Urinary bladder (tissue), 3 donors: ENCODE measurements at regions not wholly inside any gene's neighbourhood (a gene's known extent, or its start where the extent isn't known, plus 50 kb on each side); places are given as distances from the start of the nearest gene placed in this dataset.
"Not testable (repeated sequence)": the region's sequence is repeated elsewhere in the genome, so short reads cannot be mapped to it uniquely, and the experiment has no call there.

Experiments used
- DNase-seq: peaks from one replicate; pipeline ENCODE4 v3.0.0-alpha.2; 2015; ENCODE audit errors: extremely low spot score
- H3K27ac ChIP-seq: one replicate; pipeline ENCODE4 v1.5.1; 2013; ENCODE audit warnings: low read depth, mild to moderate bottlenecking, moderate library complexity
- H3K36me3 ChIP-seq: one replicate; pipeline ENCODE4 v1.6.1; 2013; ENCODE audit warnings: mild to moderate bottlenecking, moderate library complexity; ENCODE audit not compliant: insufficient read depth
- H3K4me1 ChIP-seq: one replicate; pipeline ENCODE4 v1.6.1; 2013; ENCODE audit warnings: mild to moderate bottlenecking, moderate library complexity; ENCODE audit not compliant: insufficient read depth
- H3K4me3 ChIP-seq: one replicate; pipeline ENCODE4 v1.5.1; 2013; ENCODE audit warnings: low read depth, low read length
- WGBS: extraction: QIAGEN DNeasy Blood & Tissue Kit; methylation state at CpG from one replicate; pipeline ENCODE4 v1.1.7; 2013; 5-methylcytosine and 5-hydroxymethylcytosine counted together
- donor health status: healthy with polysubstance abuse.
- donor health status: healthy.

DNA sequence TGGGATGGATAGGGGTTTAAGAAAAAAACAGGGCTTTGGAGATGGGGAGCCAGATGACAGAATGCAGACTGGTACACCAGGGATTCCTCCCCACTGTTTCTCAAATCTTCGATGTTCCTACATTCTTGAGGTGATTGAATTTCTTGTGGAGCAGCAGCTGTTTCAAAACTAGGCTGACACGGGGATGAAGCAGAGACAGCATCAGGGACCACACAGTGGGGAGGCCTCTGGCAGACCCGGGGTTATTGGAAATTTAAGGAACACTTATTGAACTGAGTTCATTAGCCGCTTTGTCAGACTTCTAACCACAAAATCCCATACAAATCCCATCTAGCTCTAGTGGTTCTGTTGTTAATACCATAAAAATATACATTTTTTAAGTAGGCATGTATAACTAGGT lies 621.4 kb upstream of the GBE1 start:
- Histone ChIP-seq H3K4me3 (no peak overlapping the region), H3K36me3 (no peaks in the 10 kb centered on the region), H3K4me1 (no peaks in the 10 kb centered on the region), H3K27ac (no peak overlapping the region)
- no peak for DNase-seq
- 83% methylated on average over 4 of the region's 4 CpGs for WGBS

DNA sequence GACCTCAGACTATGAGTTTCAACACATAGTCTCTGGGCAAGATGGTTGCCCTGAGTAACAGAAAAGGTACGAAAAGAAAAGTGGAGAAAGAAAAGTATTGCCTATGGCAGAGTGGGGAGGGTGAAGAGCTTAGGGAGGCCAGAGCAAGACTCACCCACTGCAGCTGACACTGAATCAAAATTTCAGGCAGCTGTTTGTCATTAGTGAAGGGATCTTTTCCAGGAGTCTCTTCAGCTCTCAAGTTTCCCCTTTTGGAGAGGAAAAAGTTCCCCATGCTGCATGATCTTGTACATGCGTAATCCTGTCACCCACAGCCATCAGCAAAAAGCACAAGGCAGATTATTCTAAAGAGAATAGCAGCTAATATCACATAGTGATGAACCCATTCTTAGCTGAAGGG lies 616.9 kb upstream of the GBE1 start:
- 75% methylated on average over 2 of the region's 2 CpGs for WGBS
- Histone ChIP-seq H3K4me3 (no peak overlapping the region), H3K4me1 (no peaks in the 10 kb centered on the region), H3K27ac (no peak overlapping the region), H3K36me3 (no peaks in the 10 kb centered on the region)
- no peak for DNase-seq

DNA sequence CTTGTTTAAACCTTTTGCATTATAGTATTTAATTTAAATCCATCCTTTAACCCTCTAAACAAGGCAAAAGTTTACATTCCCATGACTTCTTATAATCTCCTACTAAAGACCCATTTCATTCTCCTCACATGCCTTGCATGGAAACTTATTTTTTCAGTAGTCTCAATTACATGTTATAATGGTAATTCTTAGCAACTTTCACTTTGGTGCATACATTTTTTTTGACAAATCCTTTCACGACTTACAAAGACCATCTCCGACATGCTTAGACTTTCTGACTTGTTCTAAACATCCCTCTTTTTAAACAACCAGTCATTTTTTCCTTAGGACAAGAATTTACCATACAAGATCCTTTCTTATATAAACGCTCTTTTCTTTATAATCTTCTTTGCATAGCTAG lies 615.4 kb upstream of the GBE1 start:
- Histone ChIP-seq H3K4me3 (no peak overlapping the region), H3K4me1 (no peaks in the 10 kb centered on the region), H3K27ac (no peak overlapping the region), H3K36me3 (no peaks in the 10 kb centered on the region)
- DNase-seq: no peak
- 84% methylated on average over 3 of the region's 3 CpGs for WGBS

- not testable (repeated sequence) for DNase-seq, H3K36me3 ChIP-seq, H3K27ac ChIP-seq, H3K4me1 ChIP-seq, H3K4me3 ChIP-seq
- WGBS: 74% methylated on average over 4 of the region's 4 CpGs
Observed at GRCh38 chr3:82373833-82374232, 612.4 kb upstream of the GBE1 start.

DNA sequence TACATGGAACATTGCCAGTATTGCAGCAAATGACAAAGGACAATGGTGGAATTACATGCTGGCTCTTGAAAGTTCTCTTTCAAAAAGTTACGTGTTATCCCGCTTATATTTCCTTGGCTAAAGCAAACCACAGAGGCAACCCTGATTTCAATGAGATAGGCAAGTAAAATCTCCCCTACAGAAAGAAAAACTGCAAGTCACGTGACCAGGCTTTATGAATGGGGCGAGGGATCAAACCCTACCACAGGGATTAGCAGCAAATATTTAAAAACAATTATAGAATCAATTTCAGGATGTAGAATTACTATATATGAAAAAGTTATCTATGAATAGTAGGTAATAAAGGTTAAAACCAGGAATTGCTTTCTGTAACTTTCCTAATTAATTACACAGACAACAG lies 603.4 kb upstream of the GBE1 start:
- WGBS: 85% methylated on average over 4 of the region's 4 CpGs
- Histone ChIP-seq H3K4me1 (no peaks in the 10 kb centered on the region), H3K36me3 (no peaks in the 10 kb centered on the region), H3K27ac (no peak overlapping the region), H3K4me3 (no peak overlapping the region)
- no peak for DNase-seq

- 84% methylated on average over 1 of the region's 1 CpG for WGBS
- no peak for DNase-seq
- H3K4me1 ChIP-seq: no peaks in the 10 kb centered on the region
- H3K27ac ChIP-seq: no peak overlapping the region
- no peaks in the 10 kb centered on the region for H3K36me3 ChIP-seq
- no peak overlapping the region for H3K4me3 ChIP-seq
Observed at GRCh38 chr3:82363131-82363530, 601.7 kb upstream of the GBE1 start.

GRCh38 chr3:82355228-82355627 lies 593.8 kb upstream of the GBE1 start:
- H3K27ac ChIP-seq: no peak overlapping the region

DNA sequence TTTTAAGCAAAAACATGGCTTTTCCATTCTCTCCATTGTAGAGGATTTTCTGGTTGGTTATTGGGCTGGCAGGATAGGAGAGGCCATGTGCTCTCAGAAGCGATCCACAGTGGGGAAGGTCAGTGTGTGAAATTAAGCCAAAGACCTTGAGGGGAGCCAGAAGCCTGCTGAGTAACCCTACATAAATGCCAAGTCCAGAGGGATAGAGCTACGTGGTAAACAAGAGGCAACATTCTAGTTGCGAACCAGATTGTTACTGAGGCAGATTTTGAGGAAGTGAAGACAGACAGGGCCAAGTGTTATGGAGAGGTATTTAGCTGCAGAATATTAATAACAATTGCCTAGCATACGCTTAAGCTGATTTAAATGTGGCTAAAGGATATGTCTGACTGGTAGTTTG lies 592.8 kb upstream of the GBE1 start:
- H3K4me3 ChIP-seq: no peak overlapping the region
- no peaks in the 10 kb centered on the region for H3K4me1 ChIP-seq
- no peaks in the 10 kb centered on the region for H3K36me3 ChIP-seq
- 71% methylated on average over 4 of the region's 4 CpGs for WGBS
- no peak for DNase-seq
- no peak overlapping the region for H3K27ac ChIP-seq

More at GRCh38 chr3:82355228-82355627, 593.8 kb upstream of the GBE1 start:
- H3K4me3 ChIP-seq: no peak overlapping the region
- 75% methylated on average over 2 of the region's 2 CpGs for WGBS
- H3K4me1 ChIP-seq: no peaks in the 10 kb centered on the region
- H3K36me3 ChIP-seq: no peaks in the 10 kb centered on the region
- DNase-seq: no peak

DNA sequence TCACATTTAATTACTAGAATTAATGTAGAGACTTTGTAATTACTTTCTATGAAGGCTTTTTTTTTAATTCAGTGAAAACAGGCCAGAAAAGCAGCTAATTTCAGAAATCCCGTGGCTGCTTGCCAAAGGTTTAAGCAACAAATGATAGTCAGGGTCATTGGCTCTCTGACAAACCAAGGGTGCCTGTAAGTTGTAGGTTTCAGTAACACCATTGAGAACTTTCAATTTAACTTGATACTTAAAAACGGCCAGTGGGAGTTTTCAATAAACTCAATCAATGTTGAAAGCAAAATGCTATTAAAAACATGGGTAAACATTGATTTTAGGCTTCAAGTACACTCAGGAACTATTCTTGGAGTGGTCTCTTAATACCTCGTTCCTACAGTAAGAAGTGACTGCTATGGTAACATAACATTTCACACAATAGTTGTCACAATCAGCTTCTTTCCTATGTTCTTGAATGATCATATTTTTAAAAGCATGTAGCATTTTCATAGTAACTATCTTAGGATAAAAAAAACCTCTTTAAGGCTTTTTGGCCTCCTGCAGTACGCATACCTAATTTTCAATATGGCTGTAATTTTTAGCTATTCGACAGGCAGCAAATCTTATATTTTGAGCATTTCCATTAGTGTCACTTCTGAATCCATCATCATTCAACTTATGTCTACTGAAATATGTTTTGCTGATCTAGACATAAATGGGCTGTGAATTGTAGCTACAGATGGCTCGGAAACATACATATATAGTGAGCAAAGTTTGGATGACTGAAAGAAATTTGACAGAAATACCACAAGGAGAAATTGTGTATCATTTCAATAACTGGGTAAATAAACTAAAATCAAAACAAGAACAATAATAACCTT lies 592.1 kb upstream of the GBE1 start:
- 71% methylated on average over 6 of the region's 6 CpGs for WGBS
- Histone ChIP-seq H3K27ac (no peak overlapping the region), H3K36me3 (no peaks in the 10 kb centered on the region), H3K4me1 (no peaks in the 10 kb centered on the region), H3K4me3 (no peak overlapping the region)
- no peak for DNase-seq

DNA sequence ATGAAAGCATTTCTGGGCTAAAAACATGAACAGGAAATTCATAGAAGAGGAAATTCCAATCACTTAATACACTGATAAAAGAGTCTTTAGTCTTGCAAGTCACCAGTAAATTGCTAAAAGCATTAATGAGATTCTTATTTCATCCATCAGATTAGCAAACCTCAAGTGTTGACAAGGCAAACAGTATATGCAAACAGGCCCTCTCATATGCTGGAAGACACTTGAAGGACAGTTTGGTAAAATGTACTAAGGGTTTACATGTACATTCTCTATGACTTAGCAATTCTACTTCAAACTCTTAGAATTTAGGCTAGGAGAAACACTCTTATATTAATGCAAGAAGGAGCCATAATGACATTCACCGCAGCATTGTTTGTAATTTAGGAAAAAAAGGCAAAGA lies 586.1 kb upstream of the GBE1 start:
- H3K27ac ChIP-seq: no peak overlapping the region
- 86% methylated on average over 1 of the region's 1 CpG for WGBS
- DNase-seq: no peak

GRCh38 chr3:82342521-82342920 lies 581.1 kb upstream of the GBE1 start:
- H3K4me1 ChIP-seq: no peaks in the 10 kb centered on the region
- 45% methylated on average over 3 of the region's 3 CpGs for WGBS
- no peak for DNase-seq
- no peaks in the 10 kb centered on the region for H3K36me3 ChIP-seq
- no peak overlapping the region for H3K27ac ChIP-seq
- peak overlapping the region; percentile 13 for H3K4me3 ChIP-seq

More for the DNA sequence above, 586.1 kb upstream of the GBE1 start:
- Histone ChIP-seq H3K4me1 (no peaks in the 10 kb centered on the region), H3K36me3 (no peaks in the 10 kb centered on the region), H3K4me3 (no peak overlapping the region)

DNA sequence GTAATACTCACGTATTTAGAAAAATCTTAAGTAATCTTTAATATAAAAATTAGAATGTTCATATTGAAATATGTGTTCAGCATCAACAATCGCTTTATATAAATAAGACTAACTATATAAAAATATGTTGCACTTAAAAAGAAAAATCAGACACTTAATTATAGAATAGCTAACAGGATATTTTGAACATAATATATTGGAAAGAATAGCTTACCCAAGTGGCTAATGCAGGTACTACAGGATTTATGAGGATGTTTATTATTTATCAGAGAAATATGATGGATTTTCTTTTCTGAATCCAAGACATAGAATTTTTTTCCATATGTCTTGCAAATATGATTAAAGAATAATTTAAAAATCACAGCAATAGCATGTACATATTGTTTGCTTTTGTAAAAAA lies 567.9 kb upstream of the GBE1 start:
- DNase-seq: no peak
- Histone ChIP-seq H3K36me3 (no peaks in the 10 kb centered on the region), H3K27ac (no peak overlapping the region), H3K4me3 (no peak overlapping the region), H3K4me1 (no peaks in the 10 kb centered on the region)
- 68% methylated on average over 2 of the region's 2 CpGs for WGBS

- no peak for DNase-seq
- Histone ChIP-seq H3K4me3 (no peak overlapping the region), H3K36me3 (no peaks in the 10 kb centered on the region), H3K4me1 (no peaks in the 10 kb centered on the region), H3K27ac (no peak overlapping the region)
- 93% methylated on average over 1 of the region's 1 CpG for WGBS
Observed at GRCh38 chr3:82311901-82312300, 550.5 kb upstream of the GBE1 start.

DNA sequence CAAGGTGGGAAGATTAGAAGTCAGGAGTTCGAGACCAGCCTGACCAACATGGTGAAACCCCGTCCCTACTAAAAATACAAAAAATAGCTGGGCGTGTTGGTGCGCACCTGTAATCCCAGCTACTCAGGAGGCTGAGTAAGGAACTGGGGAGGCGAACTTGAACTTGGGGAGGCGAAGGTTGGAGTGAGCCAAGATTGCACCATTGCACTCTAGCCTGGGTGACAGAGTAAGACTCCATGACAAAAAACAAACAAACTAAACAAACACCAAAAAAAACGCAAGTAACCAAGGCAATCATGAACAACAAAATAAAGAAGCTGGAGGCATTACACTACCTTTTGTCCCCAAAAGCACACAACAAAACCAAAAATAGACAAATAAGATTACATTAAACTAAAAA lies 547.3 kb upstream of the GBE1 start:
- 90% methylated on average over 7 of the region's 7 CpGs for WGBS
- no peak overlapping the region for H3K27ac ChIP-seq
- H3K36me3 ChIP-seq: no peaks in the 10 kb centered on the region
- no peak overlapping the region for H3K4me3 ChIP-seq
- DNase-seq: no peak
- H3K4me1 ChIP-seq: no peaks in the 10 kb centered on the region
